ENCODE measurements at regions not wholly inside any gene's neighbourhood (a gene's known extent, or its start where the extent isn't known, plus 50 kb on each side); places are given as distances from the start of the nearest gene placed in this dataset.

- no peak for DNase-seq (ENCODE audit: low read depth)
These were observed 72.8 kb upstream of the MC4R start for GRCh38 chr18:60445341-60445740.

GRCh38 chr18:60446821-60447220, 74.2 kb upstream of the MC4R start:
- peak; percentile 29 for DNase-seq (ENCODE audit: low read depth)

GRCh38 chr18:60448487-60449267, 76.1 kb upstream of the MC4R start:
- DNase-seq (ENCODE audit: low read depth), result no peak

- DNase-seq (ENCODE audit: low read depth), result no peak
These were observed 79.8 kb upstream of the MC4R start for GRCh38 chr18:60452421-60452820.

- DNase-seq (ENCODE audit: low read depth), result peak; percentile 4
These were observed 94.1 kb upstream of the MC4R start for GRCh38 chr18:60466677-60467076.

GRCh38 chr18:60469387-60470100, 97.0 kb upstream of the MC4R start:
- no peak for DNase-seq (ENCODE audit: low read depth)

GRCh38 chr18:60471652-60472051, 99.1 kb upstream of the MC4R start:
- DNase-seq (ENCODE audit: low read depth), result peak; percentile 40

- DNase-seq (ENCODE audit: low read depth), result no peak
These were observed 112.6 kb upstream of the MC4R start for GRCh38 chr18:60485201-60485600.

- DNase-seq (ENCODE audit: low read depth), result no peak
These were observed 120.5 kb upstream of the MC4R start for GRCh38 chr18:60493066-60493465.

- DNase-seq (ENCODE audit: low read depth), result no peak
These were observed 127.1 kb upstream of the MC4R start for GRCh38 chr18:60499675-60500074.

- DNase-seq (ENCODE audit: low read depth), result no peak
These were observed 128.4 kb upstream of the MC4R start for GRCh38 chr18:60500960-60501359.

GRCh38 chr18:60502591-60502990, 130.0 kb upstream of the MC4R start:
- no peak for DNase-seq (ENCODE audit: low read depth)

- no peak for DNase-seq (ENCODE audit: low read depth)
These were observed 130.6 kb upstream of the MC4R start for GRCh38 chr18:60503199-60503598.

GRCh38 chr18:60506190-60506589, 133.6 kb upstream of the MC4R start:
- DNase-seq (ENCODE audit: low read depth), result no peak

- no peak for DNase-seq (ENCODE audit: low read depth)
These were observed 134.1 kb upstream of the MC4R start for GRCh38 chr18:60506682-60507081.

- no peak for DNase-seq (ENCODE audit: low read depth)
These were observed 135.5 kb upstream of the MC4R start for GRCh38 chr18:60508108-60508507.

GRCh38 chr18:60534538-60534937, 162.0 kb upstream of the MC4R start:
- DNase-seq (ENCODE audit: low read depth), result peak; percentile 44

GRCh38 chr18:60537074-60537473, 164.5 kb upstream of the MC4R start:
- DNase-seq (ENCODE audit: low read depth), result no peak

GRCh38 chr18:60538891-60539290, 166.3 kb upstream of the MC4R start:
- DNase-seq (ENCODE audit: low read depth), result no peak

GRCh38 chr18:60541661-60542060, 169.1 kb upstream of the MC4R start:
- DNase-seq (ENCODE audit: low read depth), result no peak

GRCh38 chr18:60543646-60544045, 171.1 kb upstream of the MC4R start:
- DNase-seq (ENCODE audit: low read depth), result no peak

GRCh38 chr18:60549338-60549960, 176.9 kb upstream of the MC4R start:
- peak; percentile 27 for DNase-seq (ENCODE audit: low read depth)

GRCh38 chr18:60552948-60553347, 180.4 kb upstream of the MC4R start:
- DNase-seq (ENCODE audit: low read depth), result no peak
